WTC11 (cell line): ENCODE measurements at regions not wholly inside any gene's neighbourhood (a gene's known extent, or its start where the extent isn't known, plus 50 kb on each side); places are given as distances from the start of the nearest gene placed in this dataset.

Experiments
- ESRRA ChIP-seq: sonication (generic); formaldehyde crosslinking; IDR thresholded peaks from 2 replicates; pipeline ENCODE4 v1.8.1; 2022; ENCODE audit warnings: mild to moderate bottlenecking, missing genetic modification reagents, borderline replicate concordance
- FOXK1 ChIP-seq: sonication (generic); formaldehyde crosslinking; IDR thresholded peaks from 2 replicates; pipeline ENCODE4 v1.8.0; 2022; ENCODE audit warnings: mild to moderate bottlenecking, moderate library complexity, missing genetic modification reagents
- JUN ChIP-seq: sonication (generic); formaldehyde crosslinking; IDR thresholded peaks from 2 replicates; pipeline ENCODE4 v1.8.0; 2023; ENCODE audit warnings: mild to moderate bottlenecking, missing genetic modification reagents
- ZNF232 ChIP-seq: sonication (generic); formaldehyde crosslinking; IDR thresholded peaks from 2 replicates; pipeline ENCODE4 v1.8.0; 2022; ENCODE audit warnings: mild to moderate bottlenecking, missing genetic modification reagents
- ZNF416 ChIP-seq: fragments of 250-450 bp; sonication (Bioruptor Pico); IDR thresholded peaks from 2 replicates; pipeline ENCODE4 v1.9.0; 2021; ENCODE audit warnings: mild to moderate bottlenecking, inconsistent platforms
- TF ChIP-seq, protein P1 (sequence below): fragments of 200-600 bp; IDR thresholded peaks from 2 replicates; pipeline ENCODE4 v1.8.0; 2022; ENCODE audit warnings: antibody characterized with exemption
- TF ChIP-seq, protein P2 (sequence below): sonication (generic); formaldehyde crosslinking; IDR thresholded peaks from 2 replicates; pipeline ENCODE4 v1.8.0; 2022; ENCODE audit warnings: mild to moderate bottlenecking, missing genetic modification reagents
- TF ChIP-seq, protein P3 (sequence below): sonication (generic); formaldehyde crosslinking; IDR thresholded peaks from 2 replicates; pipeline ENCODE4 v1.8.1; 2022; ENCODE audit warnings: low read depth, missing genetic modification reagents, borderline replicate concordance

DNA sequence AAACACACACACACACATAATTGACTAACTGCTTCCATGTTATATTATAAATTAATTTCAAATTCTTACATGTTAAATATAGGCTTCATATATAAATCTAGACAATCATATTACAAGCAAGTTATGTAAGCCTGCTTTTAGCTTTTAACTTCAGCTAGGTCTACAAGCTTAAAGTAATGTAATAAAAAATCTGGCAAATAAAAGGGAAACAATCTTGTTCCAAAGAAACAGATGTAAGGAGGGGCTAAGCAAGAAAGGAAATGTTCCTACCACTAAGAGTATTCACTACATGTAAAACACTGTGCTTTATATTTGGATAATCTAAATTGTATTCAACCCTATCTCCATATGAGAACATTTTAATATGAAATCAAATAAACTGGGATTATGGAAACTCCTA is 110.4 kb downstream of the SLC6A15 start:
- TF ChIP-seq ZNF232 (CRISPR knock-in tag) (no peak), ESRRA (no peak), JUN (no peak), ZNF416 (CRISPR knock-in tag) (no peak), FOXK1 (no peak)
- TF ChIP-seq, protein P1, sequence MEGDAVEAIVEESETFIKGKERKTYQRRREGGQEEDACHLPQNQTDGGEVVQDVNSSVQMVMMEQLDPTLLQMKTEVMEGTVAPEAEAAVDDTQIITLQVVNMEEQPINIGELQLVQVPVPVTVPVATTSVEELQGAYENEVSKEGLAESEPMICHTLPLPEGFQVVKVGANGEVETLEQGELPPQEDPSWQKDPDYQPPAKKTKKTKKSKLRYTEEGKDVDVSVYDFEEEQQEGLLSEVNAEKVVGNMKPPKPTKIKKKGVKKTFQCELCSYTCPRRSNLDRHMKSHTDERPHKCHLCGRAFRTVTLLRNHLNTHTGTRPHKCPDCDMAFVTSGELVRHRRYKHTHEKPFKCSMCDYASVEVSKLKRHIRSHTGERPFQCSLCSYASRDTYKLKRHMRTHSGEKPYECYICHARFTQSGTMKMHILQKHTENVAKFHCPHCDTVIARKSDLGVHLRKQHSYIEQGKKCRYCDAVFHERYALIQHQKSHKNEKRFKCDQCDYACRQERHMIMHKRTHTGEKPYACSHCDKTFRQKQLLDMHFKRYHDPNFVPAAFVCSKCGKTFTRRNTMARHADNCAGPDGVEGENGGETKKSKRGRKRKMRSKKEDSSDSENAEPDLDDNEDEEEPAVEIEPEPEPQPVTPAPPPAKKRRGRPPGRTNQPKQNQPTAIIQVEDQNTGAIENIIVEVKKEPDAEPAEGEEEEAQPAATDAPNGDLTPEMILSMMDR, result no peak
- TF ChIP-seq, protein P2, sequence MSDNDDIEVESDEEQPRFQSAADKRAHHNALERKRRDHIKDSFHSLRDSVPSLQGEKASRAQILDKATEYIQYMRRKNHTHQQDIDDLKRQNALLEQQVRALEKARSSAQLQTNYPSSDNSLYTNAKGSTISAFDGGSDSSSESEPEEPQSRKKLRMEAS (CRISPR knock-in tag), result no peak
- TF ChIP-seq, protein P3, sequence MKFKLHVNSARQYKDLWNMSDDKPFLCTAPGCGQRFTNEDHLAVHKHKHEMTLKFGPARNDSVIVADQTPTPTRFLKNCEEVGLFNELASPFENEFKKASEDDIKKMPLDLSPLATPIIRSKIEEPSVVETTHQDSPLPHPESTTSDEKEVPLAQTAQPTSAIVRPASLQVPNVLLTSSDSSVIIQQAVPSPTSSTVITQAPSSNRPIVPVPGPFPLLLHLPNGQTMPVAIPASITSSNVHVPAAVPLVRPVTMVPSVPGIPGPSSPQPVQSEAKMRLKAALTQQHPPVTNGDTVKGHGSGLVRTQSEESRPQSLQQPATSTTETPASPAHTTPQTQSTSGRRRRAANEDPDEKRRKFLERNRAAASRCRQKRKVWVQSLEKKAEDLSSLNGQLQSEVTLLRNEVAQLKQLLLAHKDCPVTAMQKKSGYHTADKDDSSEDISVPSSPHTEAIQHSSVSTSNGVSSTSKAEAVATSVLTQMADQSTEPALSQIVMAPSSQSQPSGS, result no peak
